WTC11 (cell line): ENCODE measurements at regions not wholly inside any gene's neighbourhood (a gene's known extent, or its start where the extent isn't known, plus 50 kb on each side); places are given as distances from the start of the nearest gene placed in this dataset.
A peak's percentile ranks its signal among the peaks of the same experiment; 100 is the strongest.

Experiments
- ATAC-seq: fragments of 200-7000 bp; cut with Tn5 transposase; 2 replicates; pipeline ENCODE4 v1.10.0; 2021; ENCODE audit warnings: mild to moderate bottlenecking, moderate library complexity
- CTCF ChIA-PET: fragments of 300-600 bp; sonication (Branson Sonifier 250); formaldehyde crosslinking; loops from one replicate; lab custom pipeline; 2021; ENCODE audit warnings: antibody characterized with exemption; lab: Charles Lee
- POLR2A ChIA-PET: fragments of 350-600 bp; sonication (Branson Sonifier 250); formaldehyde crosslinking; loops from one replicate; lab custom pipeline; 2021; ENCODE audit warnings: antibody characterized with exemption; lab: Charles Lee
- DNase-seq: peaks from one replicate; pipeline ENCODE4 v3.0.0; 2021; ENCODE audit warnings: low spot score
- H3K27ac Mint-ChIP-seq: 2 replicates; pipeline ENCODE4 v1.8.0; 2021; ENCODE audit warnings: mixed read lengths
- H3K27me3 Mint-ChIP-seq: 2 replicates; pipeline ENCODE4 v1.8.0; 2021; ENCODE audit warnings: low read depth, mild to moderate bottlenecking, moderate library complexity, mixed read lengths
- H3K36me3 Mint-ChIP-seq: 2 replicates; pipeline ENCODE4 v1.8.0; 2021; ENCODE audit warnings: mixed read lengths
- H3K4me1 Mint-ChIP-seq: 2 replicates; pipeline ENCODE4 v1.8.0; 2022; ENCODE audit warnings: mixed read lengths
- H3K4me3 Mint-ChIP-seq: 2 replicates; pipeline ENCODE4 v1.8.0; 2021; ENCODE audit warnings: mild to moderate bottlenecking, moderate library complexity, mixed read lengths
- H3K9me3 Mint-ChIP-seq: 2 replicates; pipeline ENCODE4 v1.8.0; 2021; ENCODE audit warnings: mixed read lengths
- ARID4B ChIP-seq: sonication (generic); formaldehyde crosslinking; IDR thresholded peaks from 2 replicates; pipeline ENCODE4 v1.8.0; 2023; ENCODE audit warnings: missing genetic modification reagents, mild to moderate bottlenecking, borderline replicate concordance
- CDX4 ChIP-seq: fragments of 250-450 bp; sonication (Bioruptor Pico); IDR thresholded peaks from 2 replicates; pipeline ENCODE4 v1.9.0; 2021; ENCODE audit warnings: moderate library complexity, mild to moderate bottlenecking, inconsistent platforms, borderline replicate concordance
- FOXJ3 ChIP-seq: sonication (generic); formaldehyde crosslinking; IDR thresholded peaks from 2 replicates; pipeline ENCODE4 v1.9.0; 2021; ENCODE audit warnings: missing genetic modification reagents, mild to moderate bottlenecking, borderline replicate concordance
- GRHL2 ChIP-seq: fragments of 250-450 bp; sonication (Bioruptor Pico); IDR thresholded peaks from 2 replicates; pipeline ENCODE4 v1.8.0; 2022; ENCODE audit warnings: mild to moderate bottlenecking, moderate library complexity; ENCODE audit not compliant: insufficient replicate concordance, severe bottlenecking
- MAX ChIP-seq: sonication (generic); formaldehyde crosslinking; IDR thresholded peaks from 2 replicates; pipeline ENCODE4 v1.8.0; 2022; ENCODE audit warnings: mild to moderate bottlenecking, missing genetic modification reagents
- MXD4 ChIP-seq: fragments of 250-450 bp; sonication (Bioruptor Pico); IDR thresholded peaks from 2 replicates; pipeline ENCODE4 v1.8.0; 2021; ENCODE audit warnings: mild to moderate bottlenecking, moderate library complexity, borderline replicate concordance
- MYBL2 ChIP-seq: sonication (generic); formaldehyde crosslinking; IDR thresholded peaks from 2 replicates; pipeline ENCODE4 v1.8.1; 2023; ENCODE audit warnings: mild to moderate bottlenecking, moderate library complexity, missing genetic modification reagents
- OVOL2 ChIP-seq: fragments of 250-450 bp; sonication (Bioruptor Pico); IDR thresholded peaks from 2 replicates; pipeline ENCODE4 v1.9.0; 2021; ENCODE audit warnings: mild to moderate bottlenecking, borderline replicate concordance
- PRDM15 ChIP-seq: sonication (generic); formaldehyde crosslinking; IDR thresholded peaks from 2 replicates; pipeline ENCODE4 v1.8.0; 2022; ENCODE audit warnings: missing genetic modification reagents
- SMAD3 ChIP-seq: sonication (generic); formaldehyde crosslinking; IDR thresholded peaks from 2 replicates; pipeline ENCODE4 v1.8.0; 2022; ENCODE audit warnings: missing genetic modification reagents, mild to moderate bottlenecking, borderline replicate concordance
- TCF7 ChIP-seq: sonication (generic); formaldehyde crosslinking; IDR thresholded peaks from 2 replicates; pipeline ENCODE4 v1.8.0; 2022; ENCODE audit warnings: mild to moderate bottlenecking, low read depth, missing genetic modification reagents, moderate library complexity
- ZBTB43 ChIP-seq: sonication (generic); formaldehyde crosslinking; IDR thresholded peaks from 2 replicates; pipeline ENCODE4 v1.8.1; 2023; ENCODE audit warnings: mild to moderate bottlenecking, missing genetic modification reagents
- ZNF396 ChIP-seq: fragments of 250-450 bp; sonication (Bioruptor Pico); IDR thresholded peaks from 2 replicates; pipeline ENCODE4 v1.8.0; 2021; ENCODE audit warnings: mild to moderate bottlenecking, moderate library complexity, borderline replicate concordance
- ZNF423 ChIP-seq: fragments of 250-450 bp; sonication (Bioruptor Pico); IDR thresholded peaks from 2 replicates; pipeline ENCODE4 v2.1.2; 2022; ENCODE audit warnings: mild to moderate bottlenecking, moderate library complexity
- ZNF671 ChIP-seq: fragments of 250-450 bp; sonication (Bioruptor Pico); IDR thresholded peaks from 2 replicates; pipeline ENCODE4 v1.8.0; 2021; ENCODE audit warnings: mild to moderate bottlenecking

GRCh38 chr1:216841165-216841564 is 117.9 kb upstream of the ESRRG start (continued):
- no peak for TF ChIP-seq SMAD3 (CRISPR knock-in tag)
- TF ChIP-seq TCF7, result no peak
- no peak for TF ChIP-seq MYBL2 (CRISPR knock-in tag)
- no peak for TF ChIP-seq GRHL2
- no peak for TF ChIP-seq CDX4 (CRISPR knock-in tag)
- TF ChIP-seq FOXJ3 (CRISPR knock-in tag), result no peak

- CTCF ChIA-PET, result no interaction called here
- ATAC-seq, result peak; percentile 91
- H3K27ac Mint-ChIP-seq, result peak overlapping the region; percentile 63
Observed at GRCh38 chr1:216836316-216836715, 113.1 kb upstream of the ESRRG start.

More at GRCh38 chr1:216836316-216836715, 113.1 kb upstream of the ESRRG start:
- Mint-ChIP-seq H3K4me1 (peaks cover 36% of the 10 kb centered on the region), H3K4me3 (no peak overlapping the region), H3K36me3 (no peaks in the 10 kb centered on the region), H3K9me3 (peaks cover 19% of the 10 kb centered on the region), H3K27me3 (no peaks in the 10 kb centered on the region)
- peak; percentile 15 for DNase-seq
- POLR2A ChIA-PET, result no interaction called here
- TF ChIP-seq OVOL2 (CRISPR knock-in tag) (no peak), ZNF671 (CRISPR knock-in tag) (no peak), MAX (CRISPR knock-in tag) (no peak), ZBTB43 (CRISPR knock-in tag) (no peak), ZNF396 (CRISPR knock-in tag) (no peak), MXD4 (no peak), ZNF423 (CRISPR knock-in tag) (0 out of 2 replicates have a peak, but pooled peaks have one; percentile 41), PRDM15 (CRISPR knock-in tag) (no peak), ARID4B (no peak)
